ENCODE measurements at regions not wholly inside any gene's neighbourhood (a gene's known extent, or its start where the extent isn't known, plus 50 kb on each side); places are given as distances from the start of the nearest gene placed in this dataset.

DNA sequence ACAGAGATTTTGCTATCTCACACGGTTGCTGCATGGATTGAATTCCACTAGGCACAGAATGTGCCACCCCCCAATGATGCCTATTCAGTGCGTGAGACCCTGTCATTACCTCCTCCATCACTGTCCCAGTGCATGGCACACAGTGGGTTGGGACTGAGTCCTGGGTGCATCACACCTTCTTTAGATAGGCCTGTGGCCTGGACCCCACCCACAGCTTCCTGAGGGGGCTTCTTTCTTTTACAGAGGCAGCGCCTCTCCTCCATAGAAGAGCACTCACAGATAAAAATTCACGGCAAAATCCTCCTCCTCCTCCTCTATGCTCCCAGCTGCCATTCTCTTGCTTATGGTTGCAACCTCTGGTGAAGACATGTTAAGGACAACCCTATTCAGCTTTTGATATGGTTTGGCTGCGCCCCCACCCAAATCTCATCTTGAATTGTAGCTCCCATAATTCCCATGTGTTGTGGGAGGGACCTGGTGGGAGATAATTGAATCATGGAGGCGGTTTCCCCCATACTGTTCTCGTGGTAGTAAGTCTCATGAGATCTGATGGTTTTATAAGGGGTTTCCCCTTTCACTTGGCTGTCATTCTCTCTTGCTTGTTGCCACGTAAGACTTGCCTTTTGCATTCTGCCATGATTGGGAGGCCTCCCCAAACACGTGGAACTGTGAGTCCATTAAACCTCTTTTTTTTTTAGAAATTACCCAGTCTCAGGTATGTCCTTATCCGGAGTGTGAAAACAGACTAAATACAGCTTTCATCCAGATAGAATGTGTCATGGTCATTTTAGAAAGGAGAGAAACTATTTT, 147.6 kb downstream of the KLF13 start:
- no peak for DNase-seq

DNA sequence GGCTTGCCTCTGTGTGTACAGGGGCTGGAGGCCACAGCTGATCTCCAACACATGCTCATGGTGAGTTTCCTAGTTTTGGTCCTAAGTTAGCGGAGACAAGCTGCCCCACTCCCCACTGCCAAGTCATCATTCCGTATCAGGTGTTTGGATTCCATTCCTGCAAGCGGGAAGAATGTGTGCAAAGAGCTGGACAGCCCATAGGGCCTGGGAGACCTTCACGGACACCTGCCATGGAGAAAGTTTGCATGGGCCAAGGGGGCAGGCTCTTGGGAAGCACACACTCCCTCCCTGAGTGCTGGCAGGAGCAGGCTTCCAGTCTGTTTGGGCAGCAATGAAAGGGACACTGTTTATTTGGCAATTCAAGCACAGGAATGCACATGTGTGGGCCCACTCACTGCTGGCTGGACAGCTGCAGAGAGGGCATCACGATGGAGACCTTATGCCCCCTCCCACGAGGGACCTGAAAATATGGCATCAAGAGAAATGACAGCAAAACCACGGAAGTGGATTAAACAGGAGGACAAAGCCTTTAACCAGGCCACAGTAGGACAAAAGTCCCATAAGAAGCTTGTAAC, 149.7 kb downstream of the KLF13 start:
- DNase-seq = no peak

DNA sequence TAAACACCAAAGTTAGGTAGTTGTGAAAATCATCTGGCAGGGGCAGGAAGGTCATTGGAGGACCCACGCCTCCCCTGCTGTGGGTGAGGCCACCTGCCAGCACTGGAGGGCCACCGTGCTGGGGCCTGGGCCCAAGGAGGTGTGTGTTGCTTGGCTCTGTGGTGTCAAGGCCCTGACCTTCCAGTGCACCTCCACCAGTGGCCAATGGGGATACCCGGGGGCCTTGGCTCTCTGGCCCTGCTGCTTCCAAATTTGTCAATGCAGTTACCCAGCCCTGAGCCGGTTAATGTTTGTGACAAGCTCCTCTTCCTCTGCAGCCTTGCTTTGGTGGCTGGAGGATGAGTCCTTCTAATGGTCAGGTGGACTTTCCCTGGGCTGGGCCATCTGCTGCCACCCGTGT, 150.2 kb downstream of the KLF13 start:
- DNase-seq = no peak

DNA sequence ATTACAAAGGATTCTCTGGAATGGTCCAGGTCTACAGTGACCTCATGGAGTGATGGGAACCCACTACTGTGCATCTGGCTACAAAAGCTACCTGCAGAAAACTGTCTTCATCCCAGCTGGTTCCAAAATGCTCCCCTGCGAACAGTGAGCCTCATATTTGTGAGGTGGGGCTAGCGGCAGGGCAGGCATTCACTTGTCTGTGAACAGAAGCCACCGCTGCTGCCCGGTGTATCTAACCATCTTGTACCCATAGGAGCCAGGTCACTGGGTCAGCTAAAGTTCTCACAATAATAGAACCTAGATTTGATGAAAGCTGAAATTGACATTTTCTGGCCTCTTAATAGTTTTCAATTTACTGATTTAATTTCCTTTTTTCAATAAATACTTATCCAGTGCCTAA, 150.7 kb downstream of the KLF13 start:
- DNase-seq = no peak

DNA sequence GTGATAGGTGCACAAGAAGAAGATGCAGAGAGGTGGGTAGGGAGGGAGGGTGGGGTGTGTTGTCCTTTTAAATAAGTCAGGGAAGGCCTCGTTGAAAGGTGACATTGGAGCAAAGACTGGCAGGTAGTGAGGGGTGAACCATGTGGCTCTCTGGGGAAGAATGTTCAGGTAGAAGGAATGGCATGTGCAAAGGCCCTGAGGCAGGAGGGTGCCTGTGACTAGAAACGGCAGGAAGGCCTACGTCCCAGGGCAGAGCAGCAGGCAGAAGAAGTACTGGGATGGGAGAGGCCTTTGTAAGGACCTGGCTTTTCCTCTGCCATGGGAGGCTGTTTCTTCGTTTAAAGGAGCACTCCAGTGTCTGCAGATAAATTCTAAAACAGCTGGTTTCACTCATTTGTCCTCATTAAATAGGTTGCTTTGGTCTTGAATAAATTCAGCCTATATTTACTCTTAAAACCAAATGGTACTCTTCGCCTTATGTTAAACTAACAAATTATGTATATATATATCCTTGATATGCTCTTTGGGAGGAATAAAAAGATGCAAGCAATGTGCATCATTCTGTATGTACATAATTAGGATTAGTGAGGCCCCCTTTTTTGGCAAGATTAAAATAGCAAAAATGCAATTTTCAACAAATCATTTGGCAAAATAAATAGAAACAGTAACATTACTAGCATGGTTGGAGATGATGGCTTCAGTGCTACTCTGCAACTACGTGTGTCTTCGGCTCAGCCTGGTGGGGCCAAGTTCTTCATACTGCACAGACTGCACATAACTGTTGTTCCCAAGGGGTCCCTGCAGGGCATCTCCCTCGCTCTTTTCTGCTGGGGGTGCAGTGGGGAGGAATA, 151.4 kb downstream of the KLF13 start:
- no peak for DNase-seq

DNA sequence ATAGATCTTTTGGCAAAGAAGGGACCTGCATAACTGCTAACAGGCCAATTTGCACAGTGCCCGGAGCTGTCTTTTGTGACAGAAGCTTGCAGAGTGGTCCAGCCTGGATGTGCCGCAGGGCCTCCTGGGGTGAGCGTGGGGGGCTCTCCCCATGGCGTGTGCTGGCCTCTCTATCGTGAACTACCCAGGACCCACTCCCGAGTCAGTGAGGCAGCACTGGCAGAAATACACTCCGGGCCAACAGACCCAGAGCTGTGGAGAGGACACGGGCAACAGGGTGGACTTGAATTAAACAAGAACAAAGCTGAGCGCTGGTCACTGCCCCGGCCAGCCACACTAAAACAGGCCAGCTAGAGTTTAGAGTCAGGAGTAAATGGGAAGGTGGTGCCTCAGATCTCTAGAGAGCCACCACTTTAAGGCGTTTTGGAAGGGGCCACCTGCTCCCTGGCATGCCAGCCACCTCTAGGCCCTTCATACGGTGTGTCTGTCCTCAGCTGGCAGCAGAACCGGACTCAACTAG, 152.1 kb downstream of the KLF13 start:
- DNase-seq = no peak

DNA sequence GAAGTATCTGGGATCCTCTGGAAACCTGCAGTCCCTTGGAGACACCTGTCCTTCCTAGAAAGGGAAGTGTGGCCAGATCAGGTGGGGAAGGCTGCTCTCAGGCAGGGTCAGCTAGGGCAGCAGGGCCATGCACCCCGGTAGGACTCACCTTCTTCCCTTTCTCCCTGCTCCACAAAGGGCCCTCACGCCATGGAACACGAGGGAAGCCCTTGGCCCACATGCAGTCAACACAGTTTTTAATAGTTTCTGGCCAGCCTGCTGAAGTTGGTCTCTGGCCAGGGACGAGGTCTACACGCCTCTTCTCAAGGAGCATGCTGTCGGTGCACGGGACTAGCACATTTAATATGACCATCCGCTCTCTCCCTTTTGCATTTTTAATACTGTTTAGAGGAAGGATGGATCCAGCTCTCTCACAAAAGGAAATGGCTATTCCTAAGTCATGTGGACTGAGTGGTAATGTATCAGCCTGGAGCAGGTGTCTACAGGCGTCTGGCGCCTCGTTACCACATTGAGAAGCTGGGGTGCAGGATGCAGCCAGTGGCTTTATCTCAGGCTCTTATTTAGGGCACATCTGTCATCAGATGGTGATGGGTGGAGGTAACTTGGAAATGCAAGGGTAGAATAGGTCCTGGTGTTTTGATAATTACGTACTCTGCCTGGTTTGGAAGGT, 153.9 kb downstream of the KLF13 start:
- no peak for DNase-seq

DNA sequence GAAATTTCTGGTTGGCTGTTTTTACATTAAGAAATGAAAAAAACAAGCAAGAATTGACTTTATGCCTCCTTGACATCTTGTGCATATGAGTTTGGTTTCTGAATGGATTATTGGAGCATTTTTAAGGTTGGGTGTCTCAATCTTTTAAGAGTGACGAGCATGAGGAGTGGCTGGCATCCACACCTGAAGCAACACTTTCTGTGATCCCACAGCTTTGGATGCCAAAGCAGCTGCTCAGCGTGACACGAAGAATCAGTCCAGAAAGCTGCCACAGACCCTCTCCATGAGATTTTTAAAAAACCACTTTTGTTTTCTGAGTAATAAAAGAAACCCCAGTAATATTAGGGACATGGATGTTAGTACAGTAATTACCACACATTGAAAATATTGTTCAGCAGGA, 154.5 kb downstream of the KLF13 start:
- no peak for DNase-seq

DNA sequence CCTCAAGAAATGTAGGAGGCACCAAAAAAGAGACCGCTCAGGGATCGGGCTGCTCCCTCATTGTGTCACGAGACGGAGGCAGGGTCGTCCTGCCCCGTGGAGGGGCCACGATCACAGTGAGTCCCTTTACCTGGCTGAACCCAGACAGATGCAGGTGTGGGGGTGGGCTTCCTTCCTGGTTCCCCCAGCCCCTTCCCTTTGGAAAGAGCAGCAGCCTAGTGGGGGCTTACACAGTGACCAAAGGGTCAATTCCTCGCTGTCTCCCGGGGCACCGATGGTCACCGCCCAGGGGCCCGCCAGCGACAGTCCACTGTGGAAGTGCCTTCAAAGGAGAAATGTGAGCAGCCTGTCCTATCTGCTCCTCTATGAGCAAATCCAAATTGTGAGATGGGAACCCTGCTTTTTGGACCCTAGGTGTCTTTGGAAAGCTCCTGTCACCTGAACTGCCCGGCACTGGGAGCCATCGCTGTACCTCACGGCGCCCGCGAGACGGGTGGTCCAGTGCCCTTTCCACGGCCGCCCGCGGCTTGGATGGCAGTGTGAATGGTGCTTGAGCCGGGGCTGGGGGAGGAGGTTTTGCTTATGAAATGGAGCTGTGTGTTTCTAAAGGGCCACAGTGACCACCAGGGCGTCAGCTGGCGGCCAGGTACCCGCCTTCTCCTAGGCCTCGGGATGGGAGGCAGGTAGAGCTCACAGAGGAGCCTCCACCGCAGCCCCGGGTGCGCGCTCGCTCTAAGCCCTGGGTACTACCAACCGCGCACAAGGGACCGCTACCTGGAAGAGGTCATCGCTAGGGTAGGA, 155.7 kb downstream of the KLF13 start:
- no peak for DNase-seq

DNA sequence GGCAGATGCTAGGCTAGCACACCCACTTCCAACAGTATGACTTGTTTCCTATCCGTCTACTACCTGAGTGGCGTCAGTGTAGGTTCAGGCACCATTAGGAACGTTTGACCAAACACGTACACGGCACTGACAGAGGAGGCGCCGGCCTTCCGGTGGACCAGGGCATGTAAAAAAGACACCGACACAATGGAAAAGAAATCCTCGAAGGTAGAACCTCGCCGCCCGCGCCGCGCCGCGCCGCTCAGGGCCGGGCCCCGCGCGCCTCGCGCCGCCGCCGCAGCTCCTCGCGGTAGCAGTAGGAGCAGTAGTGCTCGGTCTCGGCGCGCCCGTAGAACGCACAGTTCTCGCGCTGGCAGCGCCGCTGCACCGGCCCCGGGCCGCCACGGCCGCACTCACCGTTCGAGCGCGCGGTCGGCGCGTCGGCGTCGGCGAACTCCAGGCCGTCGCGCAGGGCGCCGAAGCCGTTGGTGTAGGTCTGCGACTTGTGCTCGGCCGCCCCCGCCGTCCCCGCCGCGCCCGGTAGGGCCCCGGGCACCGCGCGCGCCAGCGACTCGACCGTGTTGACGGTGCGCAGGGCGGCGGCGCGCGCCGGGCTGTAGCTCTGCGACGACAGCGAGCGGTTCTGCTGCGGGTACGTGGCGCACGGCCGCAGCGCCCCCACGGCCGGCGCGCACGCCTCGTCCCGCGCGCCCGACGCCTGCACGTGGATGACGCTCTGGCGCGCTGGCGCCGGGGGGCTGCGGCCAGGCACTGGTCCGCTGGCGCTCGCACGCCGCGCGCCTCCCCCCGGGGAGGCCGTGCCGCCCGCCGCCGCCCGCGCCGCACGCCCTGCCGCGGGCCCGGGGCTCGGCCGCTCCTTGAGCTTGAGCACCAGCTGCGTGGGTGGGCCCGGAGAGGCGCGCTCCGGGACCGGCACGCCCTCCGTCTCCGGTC, 156.7 kb downstream of the KLF13 start:
- no peak for DNase-seq

DNA sequence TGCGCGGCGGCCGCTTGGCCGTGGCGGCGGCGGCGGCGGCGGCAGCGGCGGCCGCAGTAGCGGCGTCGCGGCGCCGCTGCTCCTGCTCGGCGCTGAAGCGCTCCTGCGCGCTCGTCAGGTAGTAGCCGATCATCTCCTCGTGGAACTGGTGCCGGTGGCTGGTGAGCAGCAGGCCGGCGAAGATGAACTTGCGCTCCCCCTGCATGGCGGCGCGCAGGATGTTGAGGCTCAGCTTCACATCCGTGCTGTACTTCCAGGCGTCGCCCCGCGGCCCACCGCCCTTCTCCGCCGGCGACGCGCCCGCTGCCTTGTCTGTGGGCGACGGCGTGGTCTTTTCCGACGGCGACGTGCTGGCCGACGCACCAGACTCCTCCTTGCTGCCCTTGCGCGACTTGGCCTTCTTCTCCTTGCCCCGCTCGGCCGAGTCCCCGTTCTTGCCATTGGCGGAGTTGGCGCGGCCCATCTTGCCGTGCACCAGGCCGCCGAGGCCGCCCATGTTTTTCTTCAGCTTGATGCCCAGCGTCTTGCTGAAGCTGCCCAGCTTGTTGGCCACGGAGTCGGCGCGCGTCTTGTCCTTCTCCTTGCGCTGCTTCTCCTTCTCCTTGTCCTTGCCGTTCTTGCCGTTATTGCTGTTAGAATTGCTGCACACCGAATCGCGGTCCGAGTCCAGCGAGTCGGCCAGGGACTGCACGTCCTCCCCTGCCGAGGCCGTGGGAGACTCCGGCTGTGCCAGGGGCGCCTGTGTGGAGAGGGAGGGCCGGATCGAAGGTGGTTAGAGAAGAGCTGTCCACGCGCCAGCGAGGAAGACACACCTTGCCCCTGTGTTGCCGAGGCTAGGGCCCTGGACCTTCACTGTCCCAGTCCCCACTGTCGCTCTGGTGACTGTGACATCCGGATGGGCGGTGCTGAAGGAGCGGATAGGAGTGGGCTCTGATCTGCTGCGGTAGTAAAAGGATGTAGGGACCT, 157.6 kb downstream of the KLF13 start:
- no peak for DNase-seq

DNA sequence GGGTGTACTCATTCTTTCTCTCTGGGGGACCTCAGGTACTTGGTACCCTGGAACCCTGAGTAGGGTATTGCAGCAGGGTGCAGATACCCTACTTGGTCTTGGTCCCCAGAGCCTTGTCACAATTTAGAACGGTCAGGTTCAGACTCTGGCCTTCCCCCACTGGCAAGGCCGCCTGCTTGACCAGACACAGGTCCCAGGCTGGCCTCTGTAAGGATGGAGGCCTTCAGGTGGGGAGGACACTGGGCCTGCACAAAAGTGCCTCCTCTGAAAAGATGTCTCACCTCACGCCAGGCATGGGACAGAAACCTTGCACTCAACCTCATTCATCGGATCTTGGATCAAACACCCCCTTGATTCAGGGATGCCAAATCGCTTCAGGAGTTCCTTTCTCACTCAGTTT, 158.4 kb downstream of the KLF13 start:
- DNase-seq = no peak

DNA sequence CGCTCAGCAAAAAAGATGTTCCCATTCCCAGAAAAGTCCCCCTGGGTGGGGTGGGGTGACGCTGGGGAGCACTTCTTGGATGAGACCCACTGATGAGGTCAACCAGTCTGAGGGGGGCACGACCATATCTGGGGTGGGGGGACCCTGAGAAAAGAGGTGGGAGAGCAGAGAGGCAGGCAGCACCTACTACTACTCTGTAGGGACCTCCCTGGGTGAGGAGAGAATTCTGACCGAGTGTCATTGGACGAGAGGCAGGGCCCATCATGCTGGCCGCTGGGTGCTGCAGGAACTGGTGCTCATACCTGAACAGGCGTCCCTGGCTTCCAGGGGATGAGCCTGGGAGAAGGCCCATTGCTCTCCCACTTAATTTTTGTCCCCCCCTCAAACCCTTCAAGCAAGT, 158.8 kb downstream of the KLF13 start:
- no peak for DNase-seq

DNA sequence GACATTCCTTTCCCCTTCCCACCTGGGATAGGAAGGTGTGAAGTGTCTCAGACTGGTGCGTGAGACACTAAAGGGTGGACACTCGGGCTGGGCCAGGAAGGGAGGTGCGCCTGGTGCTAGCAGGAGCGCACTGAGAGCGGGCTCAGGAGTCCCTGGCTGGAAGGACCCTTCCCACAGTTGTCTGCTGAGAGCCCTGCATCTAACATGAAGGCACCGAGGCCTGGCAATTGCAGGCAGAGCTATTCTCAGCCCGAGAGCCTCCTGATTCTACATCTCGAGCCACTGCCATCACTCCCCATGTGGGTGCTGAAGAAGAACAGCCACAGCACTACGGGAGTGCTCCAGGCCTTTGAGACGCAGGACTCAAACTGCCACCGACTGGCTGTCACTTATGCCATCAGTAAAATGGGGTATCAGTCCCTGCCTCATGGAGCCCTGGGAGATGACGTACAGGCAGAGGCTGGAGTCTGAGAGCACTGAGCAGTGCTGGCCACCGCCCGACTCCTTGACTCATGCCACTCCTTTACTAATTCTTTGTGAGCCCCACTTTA, 159.4 kb downstream of the KLF13 start:
- no peak for DNase-seq

DNA sequence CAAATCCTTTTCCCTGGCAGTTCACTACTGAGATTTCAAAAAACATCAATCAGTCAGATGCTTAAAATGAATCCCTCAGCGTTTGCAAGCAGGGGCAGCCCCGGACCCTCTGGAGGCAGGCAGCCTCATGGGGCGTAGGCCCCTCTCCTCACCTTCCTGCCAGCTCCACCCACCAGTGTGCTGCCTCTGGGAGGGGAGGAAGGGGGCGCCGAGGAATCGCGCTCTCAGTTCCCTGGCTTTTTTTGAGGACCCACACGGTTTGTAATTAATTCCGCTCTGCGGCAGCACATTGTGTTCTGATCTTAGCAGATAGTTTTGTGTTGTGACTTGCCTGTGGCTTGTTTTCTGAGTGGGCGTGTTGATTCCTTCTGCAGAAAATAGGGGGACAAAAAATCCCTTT, 159.9 kb downstream of the KLF13 start:
- DNase-seq = no peak

DNA sequence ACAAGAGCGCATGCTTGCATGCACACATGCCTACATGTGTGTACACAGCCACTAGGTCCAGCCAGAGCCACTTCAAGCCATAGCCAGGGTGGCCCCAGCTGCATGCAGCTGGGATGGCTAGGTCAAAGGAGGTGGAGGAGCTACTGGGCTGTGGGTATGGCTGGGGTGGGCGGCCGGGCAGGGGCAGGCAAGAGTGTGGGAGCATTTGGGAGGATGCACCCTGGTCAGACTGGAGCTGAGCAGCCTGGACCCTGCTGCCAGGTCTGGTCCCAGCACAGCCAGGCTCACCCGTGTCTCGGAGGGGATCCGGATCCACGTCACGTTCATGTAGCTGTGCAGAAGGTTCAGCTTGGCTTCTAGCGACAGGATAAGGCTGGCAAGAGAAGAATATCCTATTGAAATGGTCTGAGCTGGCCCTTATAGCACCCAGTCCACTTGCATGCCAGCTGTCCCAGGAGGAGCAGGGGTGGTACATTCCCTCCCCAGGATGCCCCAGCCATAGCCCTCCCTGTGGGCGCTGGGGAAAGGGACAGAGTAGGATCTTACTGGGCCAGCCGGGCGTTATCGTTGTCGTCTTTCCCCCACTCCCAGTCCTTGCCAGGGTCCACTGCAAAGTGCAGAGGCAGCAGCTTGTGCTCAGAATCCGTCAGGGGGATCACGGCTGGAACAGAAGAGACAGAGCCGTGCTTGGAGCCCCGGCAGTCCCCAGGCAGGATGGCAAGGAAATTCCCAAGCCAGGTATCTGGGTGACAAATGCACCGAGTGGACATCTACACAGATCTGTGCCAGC, 160.5 kb downstream of the KLF13 start:
- no peak for DNase-seq

DNA sequence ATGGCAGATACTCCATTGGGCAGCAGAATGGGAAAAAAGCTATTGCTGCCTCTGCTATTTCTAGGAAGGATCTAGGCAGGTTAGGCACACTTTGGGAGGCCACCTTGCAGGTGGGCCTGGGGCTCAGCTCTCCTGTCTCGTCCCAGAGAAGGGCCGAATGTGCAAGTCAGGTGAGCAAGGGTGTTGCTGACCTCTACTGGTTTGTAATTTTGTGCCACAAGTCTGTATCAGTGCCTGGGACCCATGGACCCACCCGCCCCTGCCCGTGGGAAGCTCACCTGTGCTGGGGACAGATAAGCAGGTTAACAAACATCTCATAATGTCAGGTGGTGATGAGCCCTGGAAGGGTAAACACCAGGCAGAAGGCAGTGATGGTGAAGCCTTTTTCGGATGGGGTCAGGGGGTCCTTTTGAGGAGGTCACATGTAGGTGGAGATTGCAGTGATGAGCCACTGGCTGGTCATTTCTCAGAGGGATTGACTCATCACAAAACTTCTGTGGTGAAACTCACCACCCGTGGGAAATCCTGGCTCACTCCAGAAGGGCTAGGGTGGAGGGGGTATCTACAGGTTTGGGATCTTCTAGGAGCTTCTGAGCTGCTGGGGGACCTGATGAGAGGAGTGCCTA, 161.3 kb downstream of the KLF13 start:
- no peak for DNase-seq

Data from NCI-H82 (cell line).